DND-41 (cell line): ENCODE measurements at regions not wholly inside any gene's neighbourhood (a gene's known extent, or its start where the extent isn't known, plus 50 kb on each side); places are given as distances from the start of the nearest gene placed in this dataset.
A peak's percentile ranks its signal among the peaks of the same experiment; 100 is the strongest.

Experiments used
- ATAC-seq: fragments of 200-7000 bp; cut with Tn5 transposase; 3 replicates; pipeline ENCODE4 v1.9.1; 2021; ENCODE audit warnings: low read depth; ENCODE audit not compliant: insufficient read depth
- DNase-seq: peaks from one replicate; pipeline ENCODE4 v3.0.0-alpha.2; 2020
- H2AFZ ChIP-seq: 2 replicates; pipeline ENCODE4 v1.6.0; 2012; ENCODE audit warnings: low read depth, low read length
- H3K27ac ChIP-seq: 2 replicates; pipeline ENCODE4 v1.5.1; 2012; ENCODE audit warnings: low read length, inconsistent platforms
- H3K27me3 ChIP-seq: fragments of 200-600 bp; sonication (generic); 2 replicates; pipeline ENCODE4 v1.6.0; 2012; ENCODE audit warnings: low read length, mild to moderate bottlenecking, inconsistent platforms; ENCODE audit not compliant: insufficient read depth, poor library complexity
- H3K36me3 ChIP-seq: 2 replicates; pipeline ENCODE4 v1.5.1; 2012; ENCODE audit warnings: low read length, inconsistent platforms; ENCODE audit not compliant: insufficient read depth
- H3K4me1 ChIP-seq: 2 replicates; pipeline ENCODE4 v1.5.1; 2012; ENCODE audit warnings: mild to moderate bottlenecking, low read length; ENCODE audit not compliant: insufficient read depth
- H3K4me2 ChIP-seq: 2 replicates; pipeline ENCODE4 v1.6.0; 2012; ENCODE audit warnings: mild to moderate bottlenecking, moderate library complexity, low read length, inconsistent platforms; ENCODE audit not compliant: insufficient read depth
- H3K4me3 ChIP-seq, 2 experiments: fragments of 200-600 bp in 1 of 2; shearing (Covaris generic) in 1 of 2; 2 replicates each; pipeline ENCODE4 v1.5.1; 2012 to 2016; ENCODE audit warnings: inconsistent platforms in 2 of 2, low read length in 2 of 2, mild to moderate bottlenecking in 2 of 2, low read depth in 1 of 2, moderate library complexity in 1 of 2
- H3K79me2 ChIP-seq: 2 replicates; pipeline ENCODE4 v1.6.0; 2012; ENCODE audit warnings: low read length, inconsistent platforms; ENCODE audit not compliant: insufficient read depth
- H3K9ac ChIP-seq: 2 replicates; pipeline ENCODE4 v1.6.0; 2012; ENCODE audit warnings: low read depth, mild to moderate bottlenecking, inconsistent platforms, low read length, moderate library complexity
- H3K9me3 ChIP-seq: 2 replicates; pipeline ENCODE4 v1.5.1; 2012; ENCODE audit warnings: low read length, moderate library complexity, mild to moderate bottlenecking, inconsistent platforms; ENCODE audit not compliant: insufficient read depth, severe bottlenecking
- H4K20me1 ChIP-seq: 2 replicates; pipeline ENCODE4 v1.6.0; 2012; ENCODE audit warnings: low read length; ENCODE audit not compliant: insufficient read depth
- EZH2 ChIP-seq: IDR thresholded peaks from 3 replicates; pipeline ENCODE4 v1.6.1; 2012; ENCODE audit warnings: borderline replicate concordance, low read depth, mild to moderate bottlenecking, moderate library complexity, low read length, inconsistent platforms; ENCODE audit not compliant: severe bottlenecking
- TF ChIP-seq, protein P1 (sequence below): IDR thresholded peaks from 2 replicates; pipeline ENCODE4 v1.5.1; 2012; ENCODE audit warnings: borderline replicate concordance, low read length, moderate library complexity, mild to moderate bottlenecking; ENCODE audit not compliant: poor library complexity, severe bottlenecking; ENCODE audit errors: extremely low read depth

DNA sequence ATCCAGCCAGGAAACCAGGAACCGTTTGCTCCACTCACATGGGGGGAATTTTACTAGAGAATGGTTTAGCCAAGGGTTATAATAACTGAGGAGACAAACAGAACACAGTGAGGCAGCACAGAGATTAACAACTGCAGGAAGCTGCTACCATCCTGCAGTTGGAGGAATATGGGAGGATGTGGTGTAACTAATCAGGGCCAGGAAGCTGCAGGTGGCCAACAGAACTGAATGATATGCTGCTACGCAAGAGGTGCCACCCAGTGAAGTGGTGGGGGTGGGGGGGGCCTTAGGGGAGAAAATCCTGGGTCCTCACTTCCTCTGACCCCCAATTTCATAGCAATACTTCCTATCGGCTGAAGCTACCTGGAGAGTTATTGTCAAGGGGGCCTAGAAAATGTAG lies 306.4 kb upstream of the STT3B start:
- Histone ChIP-seq H3K79me2 (peaks cover 12% of the 10 kb centered on the region), H4K20me1 (no peaks in the 10 kb centered on the region), H3K27ac (peak overlapping the region; percentile 100), H3K4me2 (peak overlapping the region; percentile 61), H3K36me3 (no peaks in the 10 kb centered on the region), H3K27me3 (no peaks in the 10 kb centered on the region), H3K4me1 (peaks cover 98% of the 10 kb centered on the region), H3K9ac (peak overlapping the region; percentile 69), H2AFZ (no peak overlapping the region), H3K9me3 (no peaks in the 10 kb centered on the region), H3K4me3 (peak overlapping the region in 1 of 2 experiments; percentile 49; a peak in 2 of 4 replicates)
- ATAC-seq: peak; percentile 85
- peak; percentile 93 for DNase-seq
- TF ChIP-seq, protein P1, sequence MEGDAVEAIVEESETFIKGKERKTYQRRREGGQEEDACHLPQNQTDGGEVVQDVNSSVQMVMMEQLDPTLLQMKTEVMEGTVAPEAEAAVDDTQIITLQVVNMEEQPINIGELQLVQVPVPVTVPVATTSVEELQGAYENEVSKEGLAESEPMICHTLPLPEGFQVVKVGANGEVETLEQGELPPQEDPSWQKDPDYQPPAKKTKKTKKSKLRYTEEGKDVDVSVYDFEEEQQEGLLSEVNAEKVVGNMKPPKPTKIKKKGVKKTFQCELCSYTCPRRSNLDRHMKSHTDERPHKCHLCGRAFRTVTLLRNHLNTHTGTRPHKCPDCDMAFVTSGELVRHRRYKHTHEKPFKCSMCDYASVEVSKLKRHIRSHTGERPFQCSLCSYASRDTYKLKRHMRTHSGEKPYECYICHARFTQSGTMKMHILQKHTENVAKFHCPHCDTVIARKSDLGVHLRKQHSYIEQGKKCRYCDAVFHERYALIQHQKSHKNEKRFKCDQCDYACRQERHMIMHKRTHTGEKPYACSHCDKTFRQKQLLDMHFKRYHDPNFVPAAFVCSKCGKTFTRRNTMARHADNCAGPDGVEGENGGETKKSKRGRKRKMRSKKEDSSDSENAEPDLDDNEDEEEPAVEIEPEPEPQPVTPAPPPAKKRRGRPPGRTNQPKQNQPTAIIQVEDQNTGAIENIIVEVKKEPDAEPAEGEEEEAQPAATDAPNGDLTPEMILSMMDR: peak; percentile 36
- no peak for TF ChIP-seq EZH2

DNA sequence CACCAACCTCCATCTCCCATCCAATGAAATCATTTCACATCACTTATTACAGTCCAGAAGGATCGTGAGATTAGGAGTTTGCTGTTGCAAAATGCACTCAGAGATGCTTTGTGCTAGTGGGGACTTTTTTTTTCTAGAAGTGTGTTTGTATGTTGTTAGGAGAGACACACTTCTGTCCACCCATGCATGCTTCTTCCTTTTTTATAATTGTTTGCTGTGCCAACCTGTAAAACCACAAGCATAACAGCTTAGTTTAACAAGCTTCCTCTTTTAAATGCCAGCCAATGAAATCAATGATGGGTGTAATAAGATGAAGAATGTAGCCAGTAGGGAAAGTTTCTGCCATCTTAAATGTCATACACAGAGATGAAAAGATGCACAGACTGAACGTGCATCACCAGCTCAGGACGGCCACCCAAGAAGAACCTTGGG lies 305.6 kb upstream of the STT3B start:
- Histone ChIP-seq H3K79me2 (peaks cover 12% of the 10 kb centered on the region), H3K27ac (peak overlapping the region; percentile 100), H3K4me1 (peaks cover 99% of the 10 kb centered on the region), H3K4me3 (peak overlapping the region in 1 of 2 experiments; percentile 15; a peak in 1 of 4 replicates), H3K9me3 (no peaks in the 10 kb centered on the region), H4K20me1 (no peaks in the 10 kb centered on the region), H3K36me3 (no peaks in the 10 kb centered on the region), H3K9ac (peak overlapping the region; percentile 61), H3K27me3 (no peaks in the 10 kb centered on the region), H3K4me2 (peak overlapping the region; percentile 38), H2AFZ (0 out of 2 replicates have a peak overlapping the region, but pooled peaks have one; percentile 5)
- TF ChIP-seq, protein P1: no peak
- TF ChIP-seq EZH2: no peak
- DNase-seq (peak; percentile 56), ATAC-seq (peak; percentile 47)

DNA sequence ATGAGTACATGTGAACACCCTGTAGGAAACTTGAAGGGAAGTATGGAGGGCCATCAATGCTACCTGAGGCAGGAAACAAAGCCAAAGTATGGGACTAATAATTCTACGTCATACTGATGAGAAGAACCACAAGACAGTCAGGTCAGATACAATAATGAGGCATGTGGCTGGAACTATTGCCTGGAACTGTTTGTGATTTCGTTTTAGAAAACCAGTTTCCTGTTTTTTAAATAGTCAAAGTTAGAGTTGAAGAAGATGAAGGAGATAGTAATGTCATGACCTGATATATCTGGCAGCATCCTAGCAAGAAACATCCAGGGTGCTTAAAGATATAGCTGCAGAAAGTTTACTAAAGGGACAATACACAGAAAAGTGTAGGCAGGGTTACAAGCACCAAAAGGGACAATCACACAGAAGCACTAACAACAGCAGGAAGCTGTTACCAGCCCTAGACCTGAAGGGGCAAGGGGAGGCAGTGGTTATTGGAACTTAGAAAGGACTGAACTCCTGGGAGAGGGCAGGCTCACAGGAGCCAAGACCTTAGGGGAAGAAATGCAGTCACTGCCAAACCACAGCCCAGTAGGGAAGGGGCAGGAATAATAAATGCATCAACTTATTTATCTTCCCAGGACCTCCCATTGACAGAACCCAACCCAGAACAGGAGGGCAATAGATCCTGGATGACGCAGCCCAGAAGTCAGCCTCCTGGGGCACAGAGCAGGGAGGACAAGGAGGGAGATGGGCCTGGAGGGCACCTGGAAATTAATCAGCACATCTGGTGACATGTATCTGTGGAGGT lies 302.1 kb upstream of the STT3B start:
- Histone ChIP-seq H3K4me1 (peaks cover 87% of the 10 kb centered on the region), H3K27ac (peak overlapping the region; percentile 100), H3K4me2 (peak overlapping the region; percentile 53), H3K4me3 (peak overlapping the region in 1 of 2 experiments; percentile 19; a peak in 2 of 4 replicates), H3K79me2 (no peaks in the 10 kb centered on the region), H2AFZ (peak overlapping the region; percentile 65), H3K27me3 (no peaks in the 10 kb centered on the region), H4K20me1 (no peaks in the 10 kb centered on the region), H3K36me3 (no peaks in the 10 kb centered on the region), H3K9me3 (no peaks in the 10 kb centered on the region), H3K9ac (peak overlapping the region; percentile 44)
- ATAC-seq (peak; percentile 6), DNase-seq (peak; percentile 47)
- TF ChIP-seq, protein P1: no peak
- TF ChIP-seq EZH2: no peak
